CD14-positive monocyte (primary cell): ENCODE measurements at regions not wholly inside any gene's neighbourhood (a gene's known extent, or its start where the extent isn't known, plus 50 kb on each side); places are given as distances from the start of the nearest gene placed in this dataset.

Source experiments
- DNase-seq, 3 donors: peaks; one replicate each; pipeline ENCODE4 v3.0.0-alpha.2; 2011 to 2022
- H2AFZ ChIP-seq: 2 replicates; pipeline ENCODE4 v1.6.0; 2012; ENCODE audit warnings: mild to moderate bottlenecking, low read depth, low read length, inconsistent platforms; ENCODE audit not compliant: insufficient read depth, poor library complexity, severe bottlenecking
- H3K27ac ChIP-seq, 2 donors: 1 replicate in 1 of 2; 2 replicates in 1 of 2; pipeline ENCODE4 v1.5.1; 2012 to 2013; ENCODE audit warnings: low read length in 2 of 2, control low read depth in 1 of 2, inconsistent platforms in 1 of 2, low read depth in 1 of 2, mild to moderate bottlenecking in 1 of 2
- H3K27me3 ChIP-seq, 2 donors: one replicate each; pipeline versions ENCODE4 v1.6.0 to v1.6.1; 2011 to 2013; ENCODE audit warnings: low read length in 2 of 2; ENCODE audit not compliant: control insufficient read depth in 2 of 2, insufficient read depth in 2 of 2
- H3K36me3 ChIP-seq, 2 donors: replicated peaks in 1 of 2; 1 replicate in 1 of 2; 2 replicates in 1 of 2; pipeline versions ENCODE4 v1.5.1 to v1.6.1; 2012 to 2013; ENCODE audit warnings: low read length in 2 of 2, control low read depth in 1 of 2, inconsistent platforms in 1 of 2, mild to moderate bottlenecking in 1 of 2; ENCODE audit not compliant: insufficient read depth in 2 of 2, control insufficient read depth in 1 of 2
- H3K4me1 ChIP-seq, 2 donors: 1 replicate in 1 of 2; 2 replicates in 1 of 2; pipeline versions ENCODE4 v1.5.1 to v1.6.1; 2012 to 2013; ENCODE audit warnings: low read length in 2 of 2, control low read depth in 1 of 2, inconsistent platforms in 1 of 2, mild to moderate bottlenecking in 1 of 2, moderate library complexity in 1 of 2; ENCODE audit not compliant: insufficient read depth in 2 of 2, control insufficient read depth in 1 of 2
- H3K4me2 ChIP-seq: replicated peaks from 2 replicates; pipeline ENCODE3; 2012; ENCODE audit warnings: low read length, moderate library complexity, mild to moderate bottlenecking; ENCODE audit not compliant: poor library complexity, severe bottlenecking; ENCODE audit errors: extremely low read depth
- H3K4me3 ChIP-seq, 3 experiments: fragments of 200-600 bp in 1 of 3; sonication (generic) in 1 of 3; replicated peaks in 1 of 3; 1 replicate in 2 of 3; 2 replicates in 1 of 3; pipeline ENCODE4 v1.5.1; 2011 to 2013; ENCODE audit warnings: low read length in 3 of 3, mild to moderate bottlenecking in 3 of 3, control low read depth in 2 of 3, low read depth in 2 of 3, inconsistent platforms in 1 of 3, moderate library complexity in 1 of 3
- H3K79me2 ChIP-seq: 2 replicates; pipeline ENCODE4 v1.6.0; 2012; ENCODE audit warnings: mild to moderate bottlenecking, control low read depth, inconsistent platforms, low read length, moderate library complexity; ENCODE audit not compliant: insufficient read depth
- H3K9ac ChIP-seq: 2 replicates; pipeline ENCODE4 v1.6.0; 2017; ENCODE audit warnings: low read length, mild to moderate bottlenecking; ENCODE audit not compliant: insufficient read depth, poor library complexity, severe bottlenecking
- H3K9me3 ChIP-seq, 2 donors: replicated peaks in 1 of 2; 1 replicate in 1 of 2; 2 replicates in 1 of 2; pipeline versions ENCODE4 v1.5.1 to v1.6.1; 2012 to 2013; ENCODE audit warnings: low read length in 2 of 2, control low read depth in 1 of 2; ENCODE audit not compliant: control insufficient read depth in 1 of 2, insufficient read depth in 1 of 2
- H4K20me1 ChIP-seq: 2 replicates; pipeline ENCODE4 v1.6.0; 2012; ENCODE audit warnings: mild to moderate bottlenecking, low read length, control low read depth, moderate library complexity; ENCODE audit not compliant: insufficient read depth
- H3K27ac Mint-ChIP-seq, 7 donors: one replicate each; pipeline ENCODE4 v1.8.0; 2020; ENCODE audit warnings: mild to moderate bottlenecking in 7 of 7, mixed read lengths in 7 of 7, moderate library complexity in 6 of 7, inconsistent platforms in 2 of 7
- H3K27me3 Mint-ChIP-seq, 3 donors: one replicate each; pipeline ENCODE4 v1.8.0; 2021 to 2022; ENCODE audit warnings: low read depth in 3 of 3, mild to moderate bottlenecking in 3 of 3, mixed read lengths in 3 of 3, moderate library complexity in 3 of 3, inconsistent platforms in 1 of 3
- H3K36me3 Mint-ChIP-seq, 2 donors: one replicate each; pipeline ENCODE4 v1.8.0; 2020; ENCODE audit warnings: mixed read lengths in 2 of 2, inconsistent platforms in 1 of 2, mild to moderate bottlenecking in 1 of 2
- H3K4me1 Mint-ChIP-seq: one replicate; pipeline ENCODE4 v1.8.0; 2020; ENCODE audit warnings: mild to moderate bottlenecking, mixed read lengths
- H3K4me3 Mint-ChIP-seq, 2 donors: one replicate each; pipeline ENCODE4 v1.8.0; 2020; ENCODE audit warnings: mild to moderate bottlenecking in 2 of 2, mixed read lengths in 2 of 2, moderate library complexity in 1 of 2
- H3K9me3 Mint-ChIP-seq, 7 donors: one replicate each; pipeline ENCODE4 v1.8.0; 2020 to 2022; ENCODE audit warnings: mixed read lengths in 7 of 7, mild to moderate bottlenecking in 6 of 7, moderate library complexity in 6 of 7, inconsistent platforms in 2 of 7
- WGBS: methylation state at CpG from one replicate; pipeline ENCODE4 v1.1.5; 2013; ENCODE audit warnings: missing lambda C conversion rate; ENCODE audit not compliant: insufficient coverage; 5-methylcytosine and 5-hydroxymethylcytosine counted together
- intact Hi-C, 2 donors: fragments of 100-400 bp; cut with micrococcal nuclease; formaldehyde crosslinking; loops; one replicate each; pipeline versions ENCODE4 v1.15.0 to v1.15.1; 2023
- TF ChIP-seq, protein P1 (sequence below): fragments of 200-600 bp; IDR thresholded peaks from one replicate; pipeline ENCODE4 v1.8.0; 2022; ENCODE audit warnings: antibody characterized with exemption, mild to moderate bottlenecking

- Histone ChIP-seq H3K4me2 (no peak overlapping the region), H3K79me2 (no peaks in the 10 kb centered on the region), H3K27me3 (no peaks in the 10 kb centered on the region), H3K4me3 (no peak overlapping the region), H3K4me1 (no peaks in the 10 kb centered on the region), H3K27ac (no peak overlapping the region), H3K9me3 (no peaks in the 10 kb centered on the region), H4K20me1 (no peaks in the 10 kb centered on the region), H2AFZ (no peak overlapping the region), H3K36me3 (no peaks in the 10 kb centered on the region), H3K9ac (no peak overlapping the region)
- Mint-ChIP-seq H3K4me3 (no peak overlapping the region), H3K27me3 (peaks cover 0 to 2% (median 0%) of the 10 kb centered on the region in 3 donors), H3K27ac (no peak overlapping the region), H3K4me1 (peaks cover 5% of the 10 kb centered on the region), H3K36me3 (no peaks in the 10 kb centered on the region), H3K9me3 (no peaks in the 10 kb centered on the region)
- TF ChIP-seq, protein P1, sequence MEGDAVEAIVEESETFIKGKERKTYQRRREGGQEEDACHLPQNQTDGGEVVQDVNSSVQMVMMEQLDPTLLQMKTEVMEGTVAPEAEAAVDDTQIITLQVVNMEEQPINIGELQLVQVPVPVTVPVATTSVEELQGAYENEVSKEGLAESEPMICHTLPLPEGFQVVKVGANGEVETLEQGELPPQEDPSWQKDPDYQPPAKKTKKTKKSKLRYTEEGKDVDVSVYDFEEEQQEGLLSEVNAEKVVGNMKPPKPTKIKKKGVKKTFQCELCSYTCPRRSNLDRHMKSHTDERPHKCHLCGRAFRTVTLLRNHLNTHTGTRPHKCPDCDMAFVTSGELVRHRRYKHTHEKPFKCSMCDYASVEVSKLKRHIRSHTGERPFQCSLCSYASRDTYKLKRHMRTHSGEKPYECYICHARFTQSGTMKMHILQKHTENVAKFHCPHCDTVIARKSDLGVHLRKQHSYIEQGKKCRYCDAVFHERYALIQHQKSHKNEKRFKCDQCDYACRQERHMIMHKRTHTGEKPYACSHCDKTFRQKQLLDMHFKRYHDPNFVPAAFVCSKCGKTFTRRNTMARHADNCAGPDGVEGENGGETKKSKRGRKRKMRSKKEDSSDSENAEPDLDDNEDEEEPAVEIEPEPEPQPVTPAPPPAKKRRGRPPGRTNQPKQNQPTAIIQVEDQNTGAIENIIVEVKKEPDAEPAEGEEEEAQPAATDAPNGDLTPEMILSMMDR, result no peak
- intact Hi-C loops, result loop anchor here in 1 of 2 donors (2.0 kb wide), 1 partner anchor 16 kb away; no protein-coding TSS in a partner anchor
- WGBS, result 89% methylated on average over 7 of the region's 8 CpGs
- DNase-seq, result no peak
Measured at GRCh38 chr4:11072999-11073398, 355.7 kb downstream of the HS3ST1 start.

GRCh38 chr4:11072463-11072862, 356.2 kb downstream of the HS3ST1 start:
- Histone ChIP-seq H3K27ac (no peak overlapping the region), H3K4me3 (no peak overlapping the region), H3K9ac (no peak overlapping the region), H3K36me3 (no peaks in the 10 kb centered on the region), H3K9me3 (no peaks in the 10 kb centered on the region), H2AFZ (no peak overlapping the region), H3K79me2 (no peaks in the 10 kb centered on the region), H4K20me1 (no peaks in the 10 kb centered on the region), H3K27me3 (no peaks in the 10 kb centered on the region), H3K4me1 (no peaks in the 10 kb centered on the region), H3K4me2 (no peak overlapping the region)
- H3K4me1 Mint-ChIP-seq, result peaks cover 5% of the 10 kb centered on the region
- TF ChIP-seq, protein P1, result no peak
- no CpG with 5 or more reads among the region's 5 CpGs for WGBS
- H3K4me3 Mint-ChIP-seq, result no peak overlapping the region
- DNase-seq, result no peak
- intact Hi-C loops, result loop anchor here in 1 of 2 donors (2.0 kb wide), 1 partner anchor 16 kb away; no protein-coding TSS in a partner anchor
- H3K27ac Mint-ChIP-seq, result no peak overlapping the region
- no peaks in the 10 kb centered on the region for H3K9me3 Mint-ChIP-seq
- H3K36me3 Mint-ChIP-seq, result no peaks in the 10 kb centered on the region
- H3K27me3 Mint-ChIP-seq, result peaks cover 0 to 2% (median 0%) of the 10 kb centered on the region in 3 donors
